ENCODE measurements at regions not wholly inside any gene's neighbourhood (a gene's known extent, or its start where the extent isn't known, plus 50 kb on each side); places are given as distances from the start of the nearest gene placed in this dataset.

DNA sequence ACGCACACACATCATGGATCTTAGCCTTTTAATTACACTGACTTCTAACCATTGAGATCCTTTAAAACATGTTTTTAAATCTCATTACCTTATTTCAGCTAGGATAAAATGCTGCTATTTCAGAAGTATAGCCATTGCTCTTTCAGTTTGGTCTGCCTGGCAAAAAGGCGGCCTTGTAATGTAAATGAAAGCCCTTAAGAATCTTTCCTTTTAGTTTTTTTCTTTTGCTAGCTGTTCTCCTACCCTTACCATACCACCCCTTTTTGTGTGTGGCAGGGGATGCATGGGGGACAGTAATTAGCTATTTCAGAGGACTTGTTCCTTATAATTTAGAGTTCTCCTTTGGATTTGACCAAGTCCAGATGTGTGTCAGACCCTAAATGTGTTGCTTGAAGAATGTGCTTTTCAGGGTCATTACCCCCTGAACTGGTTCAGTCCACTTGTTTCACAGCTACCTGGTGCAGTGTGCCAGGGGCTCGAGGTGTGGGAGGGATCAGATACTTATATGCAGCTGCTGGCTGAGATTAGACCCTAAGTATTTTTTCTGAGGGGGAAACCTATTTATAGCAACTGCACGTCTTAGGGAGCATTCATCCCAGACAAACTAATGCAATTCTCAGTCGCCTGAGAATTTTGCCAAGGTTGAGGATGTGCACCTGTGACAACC lies 986.8 kb downstream of the NLGN4Y start:
- no peak for DNase-seq

DNA sequence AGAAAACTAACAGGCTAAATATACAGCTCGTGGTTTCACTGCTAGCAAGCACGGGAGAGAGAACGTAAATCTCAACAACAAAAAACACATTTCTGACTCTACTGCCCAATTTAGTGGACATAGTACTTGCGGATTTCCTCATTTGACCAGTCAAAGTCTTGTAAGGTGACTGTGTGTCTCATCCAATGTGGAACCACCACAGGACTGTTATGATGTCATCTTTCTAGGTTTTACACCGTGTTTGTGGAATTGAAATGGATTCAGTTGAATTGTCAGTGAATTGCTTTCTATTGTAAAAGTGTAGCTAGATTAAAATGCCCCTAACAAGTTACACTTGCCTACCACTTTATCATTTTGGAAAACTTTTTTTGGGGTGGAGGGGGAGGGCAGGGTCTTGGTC lies 1010.8 kb downstream of the NLGN4Y start:
- no peak for DNase-seq

DNA sequence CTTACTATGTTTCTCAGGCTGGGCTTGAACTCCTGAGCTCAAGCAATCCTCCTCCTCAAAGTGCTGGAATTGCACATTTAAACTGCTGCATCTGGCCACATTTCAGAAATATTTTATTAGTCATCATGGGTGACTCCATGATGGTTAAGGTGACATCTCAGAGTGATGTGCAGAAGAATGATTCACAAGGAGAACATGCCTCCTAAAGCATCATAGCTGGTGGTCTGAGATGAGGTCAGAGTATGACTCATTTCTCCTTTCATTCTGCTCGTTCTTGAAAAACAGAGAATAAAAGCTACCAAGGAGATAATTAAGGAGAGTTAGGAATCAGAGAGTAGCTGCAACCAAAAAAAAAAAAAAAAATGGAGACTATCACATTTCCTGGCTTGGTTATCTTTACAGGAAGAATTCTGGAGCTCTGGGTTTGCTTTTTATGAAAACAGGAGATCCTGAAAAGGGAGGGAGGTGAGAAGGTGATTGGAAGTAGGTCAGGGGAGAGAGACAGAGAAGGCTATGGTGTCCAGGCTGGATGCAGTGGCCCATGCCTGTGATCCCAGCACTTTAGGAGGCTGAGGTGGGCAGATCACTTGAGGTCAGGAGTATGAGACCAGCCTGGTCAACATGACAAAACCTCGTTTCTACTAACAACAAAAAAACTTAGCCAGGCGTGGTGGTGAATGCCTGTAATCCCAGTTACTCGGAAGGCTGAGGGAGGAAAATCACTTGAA lies 1011.6 kb downstream of the NLGN4Y start:
- no peak for DNase-seq

DNA sequence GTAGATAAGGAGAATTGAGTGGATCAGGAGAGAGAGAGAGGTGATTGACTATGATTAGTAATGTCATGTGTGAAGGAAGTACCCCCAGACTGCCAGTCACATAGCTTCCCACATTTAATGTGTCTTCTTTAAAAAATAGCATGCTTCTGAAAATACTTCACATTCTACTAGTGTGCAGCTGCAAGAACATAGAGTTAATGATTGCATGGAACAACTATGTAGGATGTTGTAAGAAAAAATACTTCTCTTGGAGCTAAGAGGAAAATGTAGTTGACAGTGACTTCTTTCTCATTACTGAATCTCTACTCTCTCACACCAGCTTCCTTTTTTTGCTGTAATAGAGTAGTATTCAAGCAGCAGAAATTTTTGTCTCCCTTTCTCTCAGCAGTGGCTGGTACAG lies 1016.2 kb downstream of the NLGN4Y start:
- DNase-seq, result no peak

DNA sequence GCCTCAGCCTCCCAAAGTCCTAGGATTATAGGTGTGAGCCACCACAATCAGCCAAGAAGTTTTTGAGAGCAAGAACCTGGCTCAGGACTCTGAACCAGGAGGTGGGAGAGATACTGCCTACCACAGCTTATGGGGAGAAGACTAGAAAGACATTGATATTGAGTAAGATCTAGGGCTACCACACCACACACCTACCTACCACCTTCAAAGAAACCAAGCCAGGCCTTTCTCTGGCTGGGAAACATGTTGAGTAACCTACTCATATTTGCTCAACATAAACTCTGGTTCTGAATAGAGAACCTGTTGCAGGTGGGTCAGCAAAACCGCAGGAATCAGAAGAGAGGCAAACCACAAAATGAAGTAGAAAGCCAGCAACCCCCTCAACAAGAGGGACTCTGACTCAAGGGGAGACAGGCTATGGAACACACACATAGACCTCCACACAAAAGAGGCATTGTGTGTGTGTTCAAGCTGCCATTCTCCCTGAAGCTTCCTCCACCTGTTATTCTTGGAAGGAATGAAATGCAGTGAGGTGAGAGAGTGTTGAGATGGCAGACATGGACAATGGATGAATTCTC lies 1021.9 kb downstream of the NLGN4Y start:
- DNase-seq, result no peak

DNA sequence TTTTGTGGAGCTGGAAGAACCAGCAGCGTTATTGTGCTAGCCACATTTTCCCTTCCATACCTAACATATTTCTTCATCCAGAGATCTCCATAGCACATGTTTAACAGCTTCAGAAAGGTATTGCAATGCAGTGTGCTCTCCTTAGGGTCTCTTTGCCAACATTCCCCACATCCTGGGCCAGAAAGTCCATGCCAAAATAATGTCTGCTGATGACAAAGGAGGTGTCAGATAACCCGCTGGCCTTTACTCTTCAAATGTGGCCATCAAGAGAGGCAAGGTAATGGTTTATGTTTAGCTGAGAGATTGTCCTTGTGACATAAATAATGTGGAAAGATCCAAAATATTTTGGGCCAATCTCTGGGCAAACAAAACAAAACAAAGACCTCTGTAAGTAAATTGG lies 1027.7 kb downstream of the NLGN4Y start:
- no peak for DNase-seq

DNA sequence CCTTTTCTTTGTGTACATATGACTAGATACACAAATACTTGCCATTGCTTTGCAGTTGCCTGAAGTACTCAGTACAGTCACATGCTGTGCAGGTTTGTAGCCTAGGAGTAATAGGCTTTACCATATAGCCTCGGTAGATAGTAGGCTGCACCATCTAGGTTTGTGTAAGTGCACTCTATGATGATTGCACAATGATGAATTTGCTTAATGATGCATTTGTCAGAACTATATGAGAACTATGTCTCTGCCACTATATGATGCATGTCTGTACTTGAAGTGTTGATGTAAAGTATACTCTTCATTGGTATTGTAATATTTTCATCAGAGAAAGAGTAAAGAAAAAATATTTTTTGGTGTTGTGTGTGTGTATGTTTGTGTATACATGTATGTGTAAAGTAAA lies 1030.7 kb downstream of the NLGN4Y start:
- DNase-seq, result no peak

DNA sequence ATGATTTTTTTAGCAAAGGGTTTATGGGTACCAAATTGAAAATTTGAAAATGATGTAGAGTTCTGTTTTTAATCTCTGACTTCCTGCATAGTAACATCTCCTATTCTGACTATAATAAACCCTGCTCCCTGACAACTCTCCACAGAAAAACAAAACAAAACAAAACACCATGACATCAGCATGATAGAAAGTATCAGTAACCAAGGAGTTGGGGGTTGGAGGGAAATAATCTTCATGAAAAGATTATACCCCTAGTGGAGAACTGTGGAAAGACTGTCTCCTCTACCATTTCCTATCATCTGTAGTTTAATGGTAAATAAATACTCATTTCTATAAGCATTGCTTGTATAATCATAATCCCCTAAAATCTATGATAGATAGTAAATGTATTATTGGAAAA lies 1034.8 kb downstream of the NLGN4Y start:
- no peak for DNase-seq

DNA sequence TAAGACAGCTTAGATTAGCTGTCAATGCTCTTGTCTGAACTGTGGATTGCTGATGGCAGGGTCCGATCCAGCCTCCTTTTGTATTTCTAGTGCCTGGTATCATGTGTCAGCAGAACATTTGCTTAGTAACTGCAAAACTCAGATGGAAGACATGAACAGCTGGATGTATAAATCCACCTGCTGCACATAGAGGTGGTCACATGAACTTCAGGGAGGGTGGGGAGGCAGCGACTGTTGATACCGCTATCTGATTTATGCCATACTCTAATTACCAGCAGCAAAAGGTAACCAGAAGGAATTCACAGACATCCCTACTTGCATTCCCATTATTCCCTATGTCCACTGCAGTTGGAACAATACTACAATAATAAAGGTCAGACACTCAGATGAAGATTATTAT lies 1036.5 kb downstream of the NLGN4Y start:
- DNase-seq, result no peak

DNA sequence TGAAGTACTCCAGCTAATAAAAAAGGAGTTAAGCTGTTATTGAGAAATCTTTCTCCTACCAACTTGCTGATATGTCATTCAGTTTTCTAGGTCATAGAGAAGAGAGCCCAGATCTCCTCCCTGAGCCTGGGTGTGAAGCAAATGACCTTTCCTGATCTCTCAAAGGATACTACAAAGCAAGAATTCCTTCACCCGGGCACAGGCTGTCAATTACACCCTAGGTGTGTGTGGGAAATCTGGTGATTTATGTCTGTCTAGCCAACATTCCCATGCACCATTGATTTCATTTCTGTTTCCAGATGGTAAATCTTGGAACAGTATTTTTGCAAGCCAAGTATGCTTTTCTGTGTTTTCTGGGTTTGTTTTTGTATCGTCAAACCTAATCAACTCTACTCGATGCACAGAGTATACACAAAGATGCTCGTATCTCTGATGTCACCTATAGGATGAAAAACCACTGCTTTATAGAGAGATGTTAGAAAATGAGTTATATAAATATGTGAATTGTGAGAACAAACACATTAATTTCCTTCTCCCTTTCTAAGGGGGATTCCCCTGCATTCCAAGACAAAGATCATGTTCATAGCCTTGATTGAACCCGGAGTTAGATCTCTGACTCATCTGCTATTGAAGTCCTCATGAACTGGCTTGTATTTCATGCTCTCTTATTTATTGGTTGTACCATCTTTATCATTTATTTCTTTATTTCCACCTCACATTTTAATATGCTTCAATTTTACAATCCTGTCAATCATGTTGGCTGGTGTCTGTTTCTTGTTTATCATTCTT lies 1037.4 kb downstream of the NLGN4Y start:
- no peak for DNase-seq

DNA sequence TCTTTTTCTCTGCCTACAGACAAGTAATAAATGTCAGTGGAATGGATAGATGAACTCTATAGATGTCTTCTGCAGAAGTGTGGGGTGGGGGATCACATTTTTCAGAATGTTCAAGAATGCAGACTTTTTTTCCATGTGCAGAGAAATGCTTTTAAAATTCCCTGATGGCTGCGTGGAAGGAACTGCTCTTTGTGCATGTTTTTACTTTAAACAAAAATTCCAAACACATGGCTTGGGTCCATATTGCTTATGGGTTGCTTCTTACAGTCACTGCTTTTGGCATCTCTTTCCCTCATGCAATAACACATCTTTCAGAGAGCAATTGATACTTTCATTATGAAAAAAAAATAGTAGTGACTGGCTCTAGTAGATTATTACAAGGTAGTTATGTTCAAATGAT lies 1053.6 kb downstream of the NLGN4Y start:
- DNase-seq, result no peak

DNA sequence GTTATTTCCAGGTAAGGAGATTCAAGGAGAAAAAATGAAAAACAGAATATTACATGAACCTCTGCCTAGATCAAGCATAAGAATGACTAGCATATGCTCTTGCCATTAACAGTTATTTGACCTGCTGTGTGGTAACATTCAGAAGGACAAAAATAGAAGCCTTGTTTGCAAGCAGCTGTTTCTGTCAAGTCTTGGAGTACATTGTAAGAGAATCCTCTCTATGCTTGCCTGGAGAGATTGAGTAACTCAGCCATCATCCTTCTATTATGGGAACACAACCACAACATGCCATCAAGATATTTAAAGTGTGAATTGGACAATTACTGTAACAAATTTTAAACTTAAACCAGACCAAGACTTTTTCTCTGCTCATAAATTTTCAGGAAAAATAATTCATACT lies 1054.4 kb downstream of the NLGN4Y start:
- no peak for DNase-seq

DNA sequence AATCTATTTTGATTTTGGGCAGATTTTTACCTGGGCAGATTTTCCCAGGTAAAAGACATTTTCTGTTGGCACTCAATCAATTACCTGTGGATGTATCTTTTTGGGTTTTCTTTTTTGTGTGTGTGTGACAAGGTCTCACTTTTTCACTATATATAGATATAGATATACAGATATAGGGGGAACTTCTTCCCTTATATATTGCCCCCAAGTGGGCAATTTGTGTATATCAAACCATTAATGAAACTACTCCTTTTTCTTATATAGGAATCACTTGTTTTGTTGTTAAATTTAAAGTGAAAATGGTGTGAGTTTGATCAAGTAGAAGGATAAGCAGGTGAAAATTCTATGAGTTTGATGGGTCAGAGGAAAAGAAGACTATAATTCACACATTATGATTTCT lies 1054.9 kb downstream of the NLGN4Y start:
- DNase-seq, result no peak

DNA sequence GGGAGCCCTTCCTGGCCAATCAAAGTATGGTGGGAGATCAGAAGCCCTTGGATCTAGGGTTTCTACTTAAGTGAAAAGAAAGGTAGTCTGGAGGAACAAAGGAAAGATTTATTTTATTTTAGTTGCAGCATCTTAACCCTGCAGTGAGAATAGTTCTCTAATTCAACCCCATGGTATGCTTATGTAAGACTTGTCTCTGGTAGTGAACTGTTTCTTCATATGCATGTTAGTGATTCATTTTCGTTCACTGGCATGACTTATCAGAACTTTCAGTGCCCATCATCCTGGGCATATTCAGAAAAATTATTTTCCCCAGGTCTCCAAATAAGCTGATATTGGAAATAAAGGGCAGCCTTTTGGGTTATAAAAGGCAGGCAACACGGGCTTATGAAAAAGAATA lies 1058.8 kb downstream of the NLGN4Y start:
- no peak for DNase-seq

DNA sequence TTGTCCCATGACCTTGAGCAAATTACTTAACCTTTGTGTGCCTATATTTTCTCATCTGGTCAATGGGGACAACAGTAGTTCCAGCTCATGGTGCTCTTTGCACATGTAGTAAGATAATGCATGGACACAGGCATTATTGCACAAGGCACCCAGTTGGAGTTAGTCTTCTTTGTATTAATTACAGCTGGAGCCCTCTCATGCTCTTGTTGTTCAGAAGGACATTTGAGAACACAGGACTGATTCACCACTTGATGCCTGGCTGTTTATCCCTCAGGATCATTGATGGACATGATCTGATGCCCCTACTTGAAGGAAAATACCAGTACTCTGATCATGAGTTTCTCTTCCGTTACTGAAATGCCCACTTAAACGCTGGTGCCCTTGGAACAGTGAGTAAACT lies 1068.6 kb downstream of the NLGN4Y start:
- no peak for DNase-seq

DNA sequence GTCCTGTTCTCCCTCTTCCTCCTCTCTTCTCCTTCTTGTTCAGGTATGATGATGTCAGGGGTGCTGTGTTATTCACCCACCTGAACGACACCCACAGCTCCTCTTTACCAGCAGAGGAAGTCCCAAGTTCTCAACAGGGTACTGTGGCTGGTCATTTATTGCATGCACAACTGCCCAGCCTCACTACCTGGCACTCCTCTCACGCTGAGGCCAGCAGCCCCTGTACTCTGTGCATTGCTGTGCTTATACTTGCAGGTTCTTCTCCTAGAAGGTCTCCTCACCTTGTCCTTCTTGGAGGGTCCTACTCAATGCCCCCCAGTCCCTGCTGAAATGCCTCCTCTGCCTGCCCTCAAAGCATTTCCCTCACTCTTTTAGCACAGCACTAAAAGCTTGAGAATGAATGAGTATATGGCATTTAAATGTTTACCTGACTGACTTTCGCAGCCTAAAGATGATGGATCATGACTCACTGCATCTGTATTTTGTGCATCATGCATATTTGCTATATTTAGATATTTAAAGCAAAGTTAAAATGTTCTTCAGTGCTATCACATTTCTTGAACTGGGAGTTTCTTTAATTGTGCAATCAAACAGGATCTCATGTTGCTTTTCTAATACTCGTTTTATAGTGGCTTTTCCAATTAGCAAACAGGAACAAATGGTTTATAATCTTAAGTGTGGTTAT lies 1069.3 kb downstream of the NLGN4Y start:
- no peak for DNase-seq

DNA sequence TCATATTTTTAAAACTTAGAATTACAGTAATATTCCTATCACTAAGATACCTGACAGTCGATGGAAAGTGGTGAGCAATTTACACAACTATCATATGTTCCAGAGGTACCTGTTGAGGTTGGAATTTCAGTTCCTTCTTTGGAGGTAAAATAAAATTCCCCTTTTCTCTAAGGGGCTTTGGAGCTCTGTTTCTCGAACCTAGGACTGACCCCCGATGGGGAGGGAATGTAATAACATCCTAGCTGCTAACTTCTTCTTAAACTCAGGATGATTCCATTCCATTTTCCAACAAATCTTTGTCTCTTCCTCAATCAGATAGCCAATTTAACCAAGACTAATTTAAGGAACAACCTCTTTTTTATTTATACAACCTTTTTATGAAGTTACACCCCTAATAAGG lies 1069.8 kb downstream of the NLGN4Y start:
- DNase-seq, result no peak

DNA sequence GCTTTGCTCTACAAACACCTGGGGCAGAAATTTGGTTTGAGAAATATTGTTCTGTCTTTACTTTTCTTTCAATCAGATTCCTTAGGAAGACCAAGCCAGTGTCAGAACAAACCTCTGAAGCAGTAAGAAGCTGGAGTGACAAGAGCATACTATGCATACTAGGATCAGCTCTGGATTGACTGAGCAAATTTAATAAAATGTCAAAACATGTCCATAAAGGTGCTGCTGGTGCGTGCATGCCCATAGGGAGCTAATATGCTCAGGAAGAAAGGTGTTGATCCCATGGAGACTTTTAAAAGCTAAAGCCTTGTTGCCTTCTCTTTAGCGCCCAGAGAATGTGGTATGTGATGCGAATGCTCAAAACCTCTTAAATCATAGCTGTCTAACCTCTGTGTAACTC lies 1076.2 kb downstream of the NLGN4Y start:
- no peak for DNase-seq

DNA sequence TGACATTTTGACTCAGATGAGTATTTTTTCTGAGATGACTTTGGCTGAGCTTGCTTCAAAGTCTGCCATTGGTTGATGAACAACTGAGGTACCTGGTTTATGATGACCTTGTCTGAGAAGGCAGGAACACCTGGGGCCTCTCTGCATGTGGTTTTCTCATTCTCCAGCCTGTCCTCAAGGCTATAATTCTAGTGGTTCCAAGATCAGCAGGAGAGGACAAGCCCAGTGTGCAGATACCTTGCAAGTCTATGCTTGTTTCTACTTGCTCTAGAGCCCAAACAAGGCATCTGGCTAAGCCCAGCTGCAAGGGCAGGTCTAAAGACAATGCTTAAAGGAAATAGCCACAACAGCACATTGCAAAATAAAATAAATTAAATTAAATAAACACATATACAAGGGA lies 1100.0 kb downstream of the NLGN4Y start:
- no peak for DNase-seq

DNA sequence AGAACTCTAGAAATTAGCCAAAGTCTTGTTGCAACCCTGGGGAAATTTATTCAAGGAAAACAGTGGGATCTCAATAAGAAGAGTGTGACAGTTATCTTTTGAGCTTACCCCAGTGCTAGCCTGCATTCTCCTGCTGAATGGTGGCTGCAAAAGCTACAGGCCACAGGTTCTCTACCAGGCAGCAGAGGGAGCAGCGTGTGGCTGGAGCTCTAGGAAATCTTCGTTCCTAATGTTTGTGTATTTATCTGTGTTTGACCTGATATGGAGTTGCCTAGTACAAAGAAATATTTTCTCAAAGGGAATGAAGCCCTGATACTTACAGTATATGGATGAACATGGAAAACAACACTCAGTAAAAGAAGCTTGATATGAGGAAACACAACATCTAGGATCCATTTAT lies 1100.6 kb downstream of the NLGN4Y start:
- DNase-seq, result no peak

DNA sequence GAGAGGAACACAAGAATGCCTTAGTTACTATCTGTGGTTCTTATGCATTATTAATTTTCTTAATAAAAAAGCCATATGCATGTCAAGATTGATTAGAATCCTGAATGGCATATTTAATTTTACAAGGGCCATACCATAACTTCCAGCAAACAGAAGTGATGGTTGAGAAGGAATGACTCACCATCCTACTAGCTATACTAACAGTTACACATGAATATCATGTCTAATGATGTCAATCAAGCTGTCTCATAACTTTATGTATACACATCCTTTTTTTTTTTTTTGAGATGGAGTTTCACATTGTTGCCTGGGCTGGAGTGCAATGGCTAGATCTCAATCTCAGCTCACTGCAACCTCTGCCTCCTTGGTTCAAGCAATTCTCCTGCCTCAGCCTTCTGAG lies 1123.9 kb downstream of the NLGN4Y start:
- no peak for DNase-seq

DNA sequence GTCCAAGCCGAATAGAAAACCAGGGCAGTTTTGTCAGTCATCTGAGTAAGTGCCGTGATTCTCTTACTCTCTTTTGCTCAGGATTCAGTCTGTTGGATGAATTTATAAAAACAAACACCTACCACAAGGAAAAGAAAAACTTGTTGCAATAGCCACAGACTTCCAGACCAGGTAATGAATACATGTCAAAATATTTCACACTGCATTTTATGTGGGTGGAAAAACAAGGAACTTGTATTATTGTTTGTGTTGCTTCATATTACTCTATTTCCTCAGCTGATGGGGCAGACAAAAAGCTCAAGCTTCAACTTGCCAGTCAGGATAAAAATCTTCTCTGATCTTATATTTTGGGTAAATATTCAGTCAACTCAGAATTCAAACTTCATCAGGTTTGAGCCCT lies 1125.7 kb downstream of the NLGN4Y start:
- DNase-seq, result no peak

DNA sequence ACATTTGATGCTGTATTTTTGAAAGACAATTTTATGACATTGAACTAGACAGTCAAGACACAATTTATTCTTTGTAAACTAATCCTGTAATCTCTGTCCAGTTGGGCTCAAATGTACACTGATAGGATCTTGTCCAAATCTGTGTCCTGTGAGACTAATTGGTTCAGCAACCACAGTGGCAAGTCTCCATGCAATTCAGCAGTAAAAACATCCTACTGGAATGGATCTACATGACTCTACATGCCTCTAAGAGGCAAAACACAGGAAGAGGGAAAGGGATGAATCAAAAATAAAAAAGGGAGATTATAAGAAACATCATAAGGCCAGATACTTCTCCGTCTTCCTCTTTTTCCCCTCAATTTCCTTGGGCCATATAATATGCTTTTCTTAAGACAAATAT lies 1164.2 kb downstream of the NLGN4Y start:
- no peak for DNase-seq

Measured in activated naive CD4-positive, alpha-beta T cell treated with Interleukin-2 at 50 U/mL for 16 hours (primary cell).